Stomach (tissue), 8 donors: ENCODE measurements at regions not wholly inside any gene's neighbourhood (a gene's known extent, or its start where the extent isn't known, plus 50 kb on each side); places are given as distances from the start of the nearest gene placed in this dataset.

Experiments
- DNase-seq, 2 donors: peaks; one replicate each; pipeline versions ENCODE4 v3.0.0 to v3.0.0-alpha.2; 2013 to 2019
- H3K27ac ChIP-seq, 5 donors: fragments of 200-600 bp in 4 of 5; sonication (generic) in 4 of 5; one replicate each; pipeline ENCODE4 v1.5.1; 2013 to 2019; ENCODE audit warnings: mild to moderate bottlenecking in 1 of 5, moderate library complexity in 1 of 5
- H3K27me3 ChIP-seq, 3 donors: fragments of 200-600 bp; sonication (generic); one replicate each; pipeline ENCODE4 v1.5.1; 2017 to 2019; ENCODE audit warnings: mixed run types in 1 of 3
- H3K36me3 ChIP-seq, 4 donors: fragments of 200-600 bp; sonication (generic); 1 replicate in 3 of 4; 2 replicates in 1 of 4; pipeline ENCODE4 v1.5.1; 2016 to 2019
- H3K4me1 ChIP-seq, 4 donors: fragments of 200-600 bp; sonication (generic); one replicate each; pipeline ENCODE4 v1.5.1; 2016 to 2019
- H3K4me3 ChIP-seq, 4 donors: fragments of 200-600 bp; sonication (generic) in 3 of 4; one replicate each; pipeline ENCODE4 v1.5.1; 2016 to 2019; ENCODE audit warnings: mild to moderate bottlenecking in 1 of 4
- H3K9me3 ChIP-seq, 4 donors: fragments of 200-600 bp; sonication (generic); one replicate each; pipeline ENCODE4 v1.5.1; 2016 to 2019
- CTCF ChIP-seq, 7 experiments: fragments of 450-650 bp in 4 of 7; fragments of 200-600 bp in 3 of 7; sonication (generic) in 3 of 7; IDR thresholded peaks; one replicate each; pipeline ENCODE4 v1.5.1; 2016 to 2019; ENCODE audit warnings: antibody characterized with exemption in 7 of 7, control low read depth in 2 of 7, mild to moderate bottlenecking in 1 of 7
- EP300 ChIP-seq: sonication (generic); formaldehyde crosslinking; IDR thresholded peaks from one replicate; pipeline ENCODE4 v1.6.1; 2017; ENCODE audit warnings: antibody characterized with exemption
- POLR2A ChIP-seq, 4 donors: fragments of 450-650 bp; IDR thresholded peaks; one replicate each; pipeline ENCODE4 v1.6.1; 2016; ENCODE audit warnings: antibody characterized with exemption in 4 of 4, control low read depth in 2 of 4, mild to moderate bottlenecking in 1 of 4, moderate library complexity in 1 of 4
- POLR2AphosphoS5 ChIP-seq, 3 donors: sonication (generic); formaldehyde crosslinking; IDR thresholded peaks; one replicate each; pipeline ENCODE4 v1.6.1; 2016; ENCODE audit warnings: antibody characterized with exemption in 3 of 3
- WGBS, 5 donors: extraction: QIAGEN DNeasy Blood & Tissue Kit in 3 of 5; methylation state at CpG; one replicate each; pipeline versions ENCODE4 v1.1.5 to v1.1.7; 2013 to 2018; 5-methylcytosine and 5-hydroxymethylcytosine counted together
- intact Hi-C: fragments of 100-400 bp; cut with DNase I; formaldehyde crosslinking; loops from one replicate; pipeline ENCODE4 v1.15.1; 2023; ENCODE audit warnings: low total_unique reads
- donor health status: healthy with polysubstance abuse.
- donor health status: Bipolar disorder and iron deficiency.
- donor health status: healthy.

GRCh38 chr7:32218741-32219288, 148.6 kb upstream of the PDE1C start:
- TF ChIP-seq POLR2A (IDR thresholded peaks at IDR 0.05) (no peak), POLR2AphosphoS5 (IDR thresholded peaks at IDR 0.05) (no peak), CTCF (IDR thresholded peaks at IDR 0.05) (no peak), EP300 (no peak)
- DNase-seq: no peak
- intact Hi-C loops: no loop called here
- H3K27ac ChIP-seq: no peak overlapping the region
- WGBS, 5 donors: 46 to 80% (median 62%) methylated on average over 3 of the region's 3 CpGs
- no peak overlapping the region for H3K4me3 ChIP-seq
- H3K36me3 ChIP-seq: no peaks in the 10 kb centered on the region
- no peaks in the 10 kb centered on the region for H3K4me1 ChIP-seq
- no peaks in the 10 kb centered on the region for H3K9me3 ChIP-seq
- H3K27me3 ChIP-seq: no peaks in the 10 kb centered on the region

- H3K27ac ChIP-seq: no peak overlapping the region
- no peak overlapping the region for H3K4me3 ChIP-seq
- DNase-seq: no peak
- no peaks in the 10 kb centered on the region for H3K4me1 ChIP-seq
- H3K9me3 ChIP-seq: no peaks in the 10 kb centered on the region
- H3K27me3 ChIP-seq: peaks cover 0 to 4% (median 0%) of the 10 kb centered on the region in 3 donors
- 86 to 97% (median 92%) methylated on average over 1 of the region's 1 CpG for WGBS, 5 donors
- H3K36me3 ChIP-seq: no peaks in the 10 kb centered on the region
- TF ChIP-seq EP300 (no peak), POLR2AphosphoS5 (IDR thresholded peaks at IDR 0.05) (no peak), CTCF (IDR thresholded peaks at IDR 0.05) (no peak), POLR2A (IDR thresholded peaks at IDR 0.05) (no peak)
- intact Hi-C loops: no loop called here
These were observed 147.9 kb upstream of the PDE1C start for GRCh38 chr7:32218154-32218467.

GRCh38 chr7:32217341-32218153, 147.3 kb upstream of the PDE1C start:
- Histone ChIP-seq H3K36me3 (no peaks in the 10 kb centered on the region), H3K9me3 (no peaks in the 10 kb centered on the region), H3K27ac (no peak overlapping the region), H3K4me1 (no peaks in the 10 kb centered on the region), H3K27me3 (peaks cover 0 to 9% (median 0%) of the 10 kb centered on the region in 3 donors), H3K4me3 (no peak overlapping the region)
- intact Hi-C loops: no loop called here
- 64 to 79% (median 68%) methylated on average over 5 of the region's 5 CpGs for WGBS, 5 donors
- TF ChIP-seq POLR2A (IDR thresholded peaks at IDR 0.05) (no peak), POLR2AphosphoS5 (IDR thresholded peaks at IDR 0.05) (no peak), EP300 (no peak), CTCF (IDR thresholded peaks at IDR 0.05) (no peak)
- DNase-seq: no peak

- Histone ChIP-seq H3K9me3 (no peaks in the 10 kb centered on the region), H3K4me3 (no peak overlapping the region), H3K36me3 (no peaks in the 10 kb centered on the region), H3K27me3 (peaks cover 0 to 9% (median 0%) of the 10 kb centered on the region in 3 donors), H3K4me1 (no peaks in the 10 kb centered on the region), H3K27ac (no peak overlapping the region)
- TF ChIP-seq EP300 (no peak), POLR2AphosphoS5 (IDR thresholded peaks at IDR 0.05) (no peak), CTCF (IDR thresholded peaks at IDR 0.05) (no peak), POLR2A (IDR thresholded peaks at IDR 0.05) (no peak)
- intact Hi-C loops: no loop called here
- 58 to 77% (median 72%) methylated on average over 4 of the region's 4 CpGs for WGBS, 5 donors
- no peak for DNase-seq
These were observed 146.6 kb upstream of the PDE1C start for GRCh38 chr7:32216759-32217158.
